ENCODE measurements at regions not wholly inside any gene's neighbourhood (a gene's known extent, or its start where the extent isn't known, plus 50 kb on each side); places are given as distances from the start of the nearest gene placed in this dataset.

DNA sequence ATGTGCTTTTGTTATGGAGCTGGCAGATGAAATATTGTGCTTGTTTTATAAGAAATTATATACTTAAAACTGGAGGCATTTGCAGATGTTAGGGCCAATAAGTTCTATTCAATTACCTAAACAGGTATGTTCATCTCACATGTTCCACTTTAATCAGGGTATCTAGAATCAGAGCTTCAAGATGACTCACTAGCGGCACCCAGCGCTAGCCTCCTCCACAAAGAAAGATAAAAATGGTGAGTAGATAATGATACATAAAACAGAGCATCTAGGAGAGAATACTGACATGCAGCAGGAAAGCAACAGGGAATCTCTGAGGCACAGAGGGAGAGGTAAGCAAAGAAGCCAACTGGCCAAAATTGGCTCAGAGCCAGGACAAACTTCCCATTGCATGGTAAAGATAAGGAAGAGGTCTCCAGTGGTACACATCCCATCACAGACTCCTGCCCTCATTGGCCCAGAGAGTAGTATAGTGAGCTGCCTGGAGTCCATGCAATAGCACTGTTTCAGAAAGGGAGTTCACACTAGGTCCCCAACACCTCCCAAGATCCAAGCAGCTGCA, 200.7 kb upstream of the SPTLC3 start:
- Mint-ChIP-seq H3K27me3 (ENCODE audit: unreplicated experiment) (no peaks in the 10 kb centered on the region), H3K9me3 (ENCODE audit: unreplicated experiment) (peaks cover 1% of the 10 kb centered on the region), H3K27ac (ENCODE audit: unreplicated experiment) (no peak overlapping the region), H3K4me1 (ENCODE audit: low read depth, unreplicated experiment) (no peaks in the 10 kb centered on the region), H3K4me3 (ENCODE audit: unreplicated experiment) (no peak overlapping the region), H3K36me3 (ENCODE audit: unreplicated experiment) (peaks cover 9% of the 10 kb centered on the region)
- no peak for DNase-seq
- TF ChIP-seq, protein P1, sequence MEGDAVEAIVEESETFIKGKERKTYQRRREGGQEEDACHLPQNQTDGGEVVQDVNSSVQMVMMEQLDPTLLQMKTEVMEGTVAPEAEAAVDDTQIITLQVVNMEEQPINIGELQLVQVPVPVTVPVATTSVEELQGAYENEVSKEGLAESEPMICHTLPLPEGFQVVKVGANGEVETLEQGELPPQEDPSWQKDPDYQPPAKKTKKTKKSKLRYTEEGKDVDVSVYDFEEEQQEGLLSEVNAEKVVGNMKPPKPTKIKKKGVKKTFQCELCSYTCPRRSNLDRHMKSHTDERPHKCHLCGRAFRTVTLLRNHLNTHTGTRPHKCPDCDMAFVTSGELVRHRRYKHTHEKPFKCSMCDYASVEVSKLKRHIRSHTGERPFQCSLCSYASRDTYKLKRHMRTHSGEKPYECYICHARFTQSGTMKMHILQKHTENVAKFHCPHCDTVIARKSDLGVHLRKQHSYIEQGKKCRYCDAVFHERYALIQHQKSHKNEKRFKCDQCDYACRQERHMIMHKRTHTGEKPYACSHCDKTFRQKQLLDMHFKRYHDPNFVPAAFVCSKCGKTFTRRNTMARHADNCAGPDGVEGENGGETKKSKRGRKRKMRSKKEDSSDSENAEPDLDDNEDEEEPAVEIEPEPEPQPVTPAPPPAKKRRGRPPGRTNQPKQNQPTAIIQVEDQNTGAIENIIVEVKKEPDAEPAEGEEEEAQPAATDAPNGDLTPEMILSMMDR (IDR thresholded peaks at IDR 0.05; ENCODE audit: partially characterized antibody, unreplicated experiment) = no peak

DNA sequence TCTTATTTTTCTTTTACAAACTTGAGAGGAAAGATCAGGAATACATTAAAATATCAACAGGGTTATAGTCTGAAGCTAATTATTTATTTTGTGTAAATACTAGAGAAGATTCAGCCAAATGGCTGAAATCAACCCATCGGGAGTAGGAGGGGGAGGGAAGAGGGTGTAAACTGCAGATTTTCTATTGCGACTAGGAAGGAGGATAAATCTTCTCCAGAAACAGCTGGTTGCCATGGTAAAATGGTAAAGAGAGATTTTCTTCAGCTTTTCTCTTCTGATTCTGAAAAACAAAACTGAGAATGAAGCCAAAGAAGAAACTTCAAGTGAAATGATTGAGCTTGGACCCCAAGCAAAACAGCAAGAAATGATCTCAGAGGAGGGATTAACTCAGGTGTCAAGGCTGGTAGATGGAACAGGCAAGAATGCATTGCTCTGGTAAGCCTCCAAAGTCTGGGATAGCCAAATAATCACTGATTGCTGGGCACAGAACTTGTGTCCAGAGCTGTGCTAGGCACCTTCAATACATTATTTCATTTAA, 193.5 kb upstream of the SPTLC3 start:
- Mint-ChIP-seq H3K27me3 (ENCODE audit: unreplicated experiment) (no peaks in the 10 kb centered on the region), H3K9me3 (ENCODE audit: unreplicated experiment) (no peaks in the 10 kb centered on the region), H3K4me1 (ENCODE audit: low read depth, unreplicated experiment) (no peaks in the 10 kb centered on the region), H3K36me3 (ENCODE audit: unreplicated experiment) (no peaks in the 10 kb centered on the region), H3K4me3 (ENCODE audit: unreplicated experiment) (no peak overlapping the region), H3K27ac (ENCODE audit: unreplicated experiment) (no peak overlapping the region)
- TF ChIP-seq, protein P1 (IDR thresholded peaks at IDR 0.05; ENCODE audit: partially characterized antibody, unreplicated experiment) = no peak
- no peak for DNase-seq

DNA sequence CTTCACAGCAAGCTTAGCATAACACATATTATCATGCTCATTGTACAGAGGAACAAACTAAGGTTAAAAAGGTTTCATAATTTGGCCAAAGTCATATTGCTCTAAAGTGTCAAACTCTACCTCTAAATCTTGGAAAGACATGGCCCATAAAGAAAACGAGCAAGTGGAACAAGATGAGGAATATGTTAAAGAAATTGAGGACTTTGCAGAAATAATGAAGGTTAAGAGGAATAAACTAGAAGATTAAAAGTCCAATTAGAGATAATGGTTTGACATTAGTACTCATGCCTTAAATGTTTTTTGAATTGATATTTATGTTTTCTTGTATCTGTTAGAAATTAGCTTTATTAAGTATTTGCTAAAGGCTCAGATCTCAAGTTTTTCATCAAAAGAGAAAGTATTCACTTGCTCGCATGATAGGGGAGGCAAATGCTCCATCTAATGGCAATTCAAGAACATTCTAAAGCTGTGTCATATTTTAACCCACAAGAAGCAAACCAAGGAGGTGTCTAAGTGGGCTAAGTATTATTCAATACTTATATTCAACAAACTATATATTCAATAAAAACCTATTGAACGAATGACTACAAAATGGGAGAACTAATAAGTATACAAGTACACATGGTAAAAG, 192.9 kb upstream of the SPTLC3 start:
- no peaks in the 10 kb centered on the region for H3K4me1 Mint-ChIP-seq (ENCODE audit: low read depth, unreplicated experiment)
- no peaks in the 10 kb centered on the region for H3K36me3 Mint-ChIP-seq (ENCODE audit: unreplicated experiment)
- TF ChIP-seq, protein P1 (IDR thresholded peaks at IDR 0.05; ENCODE audit: partially characterized antibody, unreplicated experiment) = no peak
- H3K4me3 Mint-ChIP-seq (ENCODE audit: unreplicated experiment) = no peak overlapping the region
- H3K9me3 Mint-ChIP-seq (ENCODE audit: unreplicated experiment) = no peaks in the 10 kb centered on the region
- no peak for DNase-seq
- no peaks in the 10 kb centered on the region for H3K27me3 Mint-ChIP-seq (ENCODE audit: unreplicated experiment)
- H3K27ac Mint-ChIP-seq (ENCODE audit: unreplicated experiment) = no peak overlapping the region

DNA sequence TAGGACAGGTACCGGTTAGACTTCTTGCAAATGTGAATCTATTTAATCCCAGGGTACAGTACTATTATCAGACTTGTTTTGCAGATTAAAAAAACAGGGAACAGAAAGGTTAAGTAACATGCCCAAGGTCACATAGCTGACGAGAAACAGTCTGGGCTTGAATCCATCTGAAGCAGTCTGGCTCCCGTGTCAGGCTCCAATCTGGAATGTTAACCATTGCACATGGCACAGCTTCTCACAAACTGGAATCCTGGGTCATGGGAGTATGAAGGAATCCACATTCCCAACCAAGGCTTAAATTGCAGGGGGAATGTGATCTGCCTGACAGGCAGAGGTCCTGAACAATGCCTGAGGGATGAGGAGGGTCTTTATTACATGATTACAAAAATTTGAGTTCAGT, 187.5 kb upstream of the SPTLC3 start:
- H3K9me3 Mint-ChIP-seq (ENCODE audit: unreplicated experiment) = no peaks in the 10 kb centered on the region
- TF ChIP-seq, protein P1 (IDR thresholded peaks at IDR 0.05; ENCODE audit: partially characterized antibody, unreplicated experiment) = no peak
- peaks cover 5% of the 10 kb centered on the region for H3K27me3 Mint-ChIP-seq (ENCODE audit: unreplicated experiment)
- DNase-seq = no peak
- H3K36me3 Mint-ChIP-seq (ENCODE audit: unreplicated experiment) = no peaks in the 10 kb centered on the region
- H3K4me1 Mint-ChIP-seq (ENCODE audit: low read depth, unreplicated experiment) = peaks cover 2% of the 10 kb centered on the region
- no peak overlapping the region for H3K4me3 Mint-ChIP-seq (ENCODE audit: unreplicated experiment)
- H3K27ac Mint-ChIP-seq (ENCODE audit: unreplicated experiment) = no peak overlapping the region

DNA sequence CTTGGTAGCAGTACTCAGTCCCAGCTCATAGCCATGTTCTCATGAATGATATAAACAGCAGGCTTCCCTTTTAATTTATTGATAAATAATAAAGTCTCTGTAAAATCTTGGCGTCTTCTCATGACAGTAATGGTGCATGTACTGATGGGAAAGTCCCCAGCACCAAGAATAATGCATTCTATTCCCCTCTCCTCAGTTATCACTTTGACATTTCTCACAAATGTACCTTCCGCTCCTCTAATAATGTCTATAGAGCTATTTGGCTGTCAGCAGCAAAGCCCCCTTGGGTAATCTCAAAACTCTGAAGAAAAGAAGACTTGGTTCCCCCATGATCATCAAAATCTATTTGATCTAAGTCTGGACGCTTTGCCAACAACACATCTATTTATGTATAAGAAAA, 185.0 kb upstream of the SPTLC3 start:
- H3K4me1 Mint-ChIP-seq (ENCODE audit: low read depth, unreplicated experiment) = peaks cover 9% of the 10 kb centered on the region
- H3K36me3 Mint-ChIP-seq (ENCODE audit: unreplicated experiment) = no peaks in the 10 kb centered on the region
- peaks cover 5% of the 10 kb centered on the region for H3K27me3 Mint-ChIP-seq (ENCODE audit: unreplicated experiment)
- no peak for DNase-seq
- TF ChIP-seq, protein P1 (IDR thresholded peaks at IDR 0.05; ENCODE audit: partially characterized antibody, unreplicated experiment) = no peak
- peaks cover 6% of the 10 kb centered on the region for H3K9me3 Mint-ChIP-seq (ENCODE audit: unreplicated experiment)
- H3K27ac Mint-ChIP-seq (ENCODE audit: unreplicated experiment) = no peak overlapping the region
- H3K4me3 Mint-ChIP-seq (ENCODE audit: unreplicated experiment) = no peak overlapping the region
